ENCODE measurements at regions not wholly inside any gene's neighbourhood (a gene's known extent, or its start where the extent isn't known, plus 50 kb on each side); places are given as distances from the start of the nearest gene placed in this dataset.
"Not testable (repeated sequence)": the region's sequence is repeated elsewhere in the genome, so short reads cannot be mapped to it uniquely, and the experiment has no call there.

GRCh38 chr10:64320448-64320847 is 799.2 kb downstream of the REEP3 start:
- DNase-seq (ENCODE audit: low spot score), result no peak

GRCh38 chr10:64329510-64329909 is 808.3 kb downstream of the REEP3 start:
- DNase-seq (ENCODE audit: low spot score), result no peak

- DNase-seq (ENCODE audit: low spot score), result no peak
Observed at GRCh38 chr10:64332551-64332950, 811.4 kb downstream of the REEP3 start.

GRCh38 chr10:64334084-64334483 is 812.9 kb downstream of the REEP3 start:
- no peak for DNase-seq (ENCODE audit: low spot score)

GRCh38 chr10:64344211-64344610 is 823.0 kb downstream of the REEP3 start:
- DNase-seq (ENCODE audit: low spot score), result no peak

GRCh38 chr10:64345856-64346255 is 824.7 kb downstream of the REEP3 start:
- no peak for DNase-seq (ENCODE audit: low spot score)

GRCh38 chr10:64346389-64346788 is 825.2 kb downstream of the REEP3 start:
- DNase-seq (ENCODE audit: low spot score), result no peak

GRCh38 chr10:64350665-64351064 is 829.5 kb downstream of the REEP3 start:
- no peak for DNase-seq (ENCODE audit: low spot score)

GRCh38 chr10:64358907-64359306 is 837.7 kb downstream of the REEP3 start:
- no peak for DNase-seq (ENCODE audit: low spot score)

- not testable (repeated sequence) for DNase-seq (ENCODE audit: low spot score)
Observed at GRCh38 chr10:64360240-64360639, 839.0 kb downstream of the REEP3 start.

- DNase-seq (ENCODE audit: low spot score), result no peak
Observed at GRCh38 chr10:64363687-64364086, 842.5 kb downstream of the REEP3 start.

GRCh38 chr10:64365663-64366062 is 844.5 kb downstream of the REEP3 start:
- no peak for DNase-seq (ENCODE audit: low spot score)

- no peak for DNase-seq (ENCODE audit: low spot score)
Observed at GRCh38 chr10:64368298-64368697, 847.1 kb downstream of the REEP3 start.

- no peak for DNase-seq (ENCODE audit: low spot score)
Observed at GRCh38 chr10:64369885-64370773, 848.9 kb downstream of the REEP3 start.

GRCh38 chr10:64374346-64374745 is 853.1 kb downstream of the REEP3 start:
- DNase-seq (ENCODE audit: low spot score), result no peak

- no peak for DNase-seq (ENCODE audit: low spot score)
Observed at GRCh38 chr10:64376167-64376566, 855.0 kb downstream of the REEP3 start.

- DNase-seq (ENCODE audit: low spot score), result no peak
Observed at GRCh38 chr10:64379898-64380297, 858.7 kb downstream of the REEP3 start.

- no peak for DNase-seq (ENCODE audit: low spot score)
Observed at GRCh38 chr10:64385355-64385754, 864.2 kb downstream of the REEP3 start.

GRCh38 chr10:64394744-64395143 is 873.5 kb downstream of the REEP3 start:
- no peak for DNase-seq (ENCODE audit: low spot score)

GRCh38 chr10:64396105-64396708 is 875.0 kb downstream of the REEP3 start:
- DNase-seq (ENCODE audit: low spot score), result no peak

- no peak for DNase-seq (ENCODE audit: low spot score)
Observed at GRCh38 chr10:64397125-64397524, 875.9 kb downstream of the REEP3 start.

- no peak for DNase-seq (ENCODE audit: low spot score)
Observed at GRCh38 chr10:64408391-64409183, 887.4 kb downstream of the REEP3 start.

GRCh38 chr10:64409349-64409748 is 888.1 kb downstream of the REEP3 start:
- DNase-seq (ENCODE audit: low spot score), result no peak
